IgD-negative memory B cell (primary cell): ENCODE measurements at regions not wholly inside any gene's neighbourhood (a gene's known extent, or its start where the extent isn't known, plus 50 kb on each side); places are given as distances from the start of the nearest gene placed in this dataset.

Experiments
- H3K27ac Mint-ChIP-seq, 3 donors: one replicate each; pipeline ENCODE4 v1.8.0; 2020 to 2022; ENCODE audit warnings: mild to moderate bottlenecking in 3 of 3, mixed read lengths in 3 of 3, moderate library complexity in 1 of 3
- H3K27me3 Mint-ChIP-seq: one replicate; pipeline ENCODE4 v1.8.0; 2021; ENCODE audit warnings: mixed read lengths
- H3K36me3 Mint-ChIP-seq: one replicate; pipeline ENCODE4 v1.8.0; 2020; ENCODE audit warnings: mild to moderate bottlenecking, mixed read lengths
- H3K4me1 Mint-ChIP-seq, 3 donors: one replicate each; pipeline ENCODE4 v1.8.0; 2020 to 2022; ENCODE audit warnings: mixed read lengths in 3 of 3, mild to moderate bottlenecking in 1 of 3
- H3K4me3 Mint-ChIP-seq, 4 donors: one replicate each; pipeline ENCODE4 v1.8.0; 2020 to 2022; ENCODE audit warnings: mild to moderate bottlenecking in 4 of 4, mixed read lengths in 4 of 4, moderate library complexity in 3 of 4
- H3K9me3 Mint-ChIP-seq, 3 donors: one replicate each; pipeline ENCODE4 v1.8.0; 2020 to 2021; ENCODE audit warnings: mixed read lengths in 3 of 3, mild to moderate bottlenecking in 1 of 3

DNA sequence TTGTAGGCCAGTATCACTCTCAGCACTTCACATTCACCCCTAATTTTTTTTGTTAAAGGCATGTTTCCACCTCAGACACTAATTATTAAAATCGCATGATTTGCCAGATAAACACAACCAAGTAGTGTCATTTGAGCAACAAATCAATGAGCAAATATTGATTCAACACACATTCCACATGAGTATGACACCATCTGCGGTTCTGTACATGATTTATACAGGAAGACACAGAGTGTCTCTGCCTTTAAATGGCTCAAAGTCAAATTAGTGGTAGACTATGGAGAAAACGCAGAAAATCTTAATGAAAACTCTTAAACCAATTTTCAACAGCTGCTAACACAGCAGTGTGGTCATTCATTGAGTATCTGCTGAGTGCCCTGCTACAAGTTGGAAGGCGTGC is 300.2 kb downstream of the SOX4 start:
- no peaks in the 10 kb centered on the region for H3K4me1 Mint-ChIP-seq
- H3K27me3 Mint-ChIP-seq, result peaks cover 2% of the 10 kb centered on the region
- peaks cover 0 to 5% (median 3%) of the 10 kb centered on the region in 3 donors for H3K9me3 Mint-ChIP-seq
- peaks cover 2% of the 10 kb centered on the region for H3K36me3 Mint-ChIP-seq
- H3K4me3 Mint-ChIP-seq, result no peak overlapping the region
- H3K27ac Mint-ChIP-seq, result no peak overlapping the region

DNA sequence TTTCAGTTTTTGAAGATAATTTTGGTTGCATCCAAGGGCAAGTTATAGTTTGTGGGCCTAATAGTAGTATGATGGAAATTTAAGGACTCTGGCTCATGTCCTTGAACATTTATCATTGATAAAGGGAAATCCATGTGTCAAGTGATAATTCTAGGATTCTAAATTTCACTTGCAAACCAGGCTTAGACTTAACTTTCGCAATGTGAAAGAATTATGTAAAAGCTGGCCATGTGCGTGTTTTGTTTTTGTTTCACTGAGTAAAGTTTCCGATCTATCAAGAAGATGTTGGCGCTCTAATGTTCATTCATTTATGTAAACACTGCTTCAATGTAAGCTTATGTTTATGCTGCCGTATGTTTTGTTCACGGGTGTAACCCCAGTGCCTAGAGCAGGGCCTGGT is 302.0 kb downstream of the SOX4 start:
- H3K27ac Mint-ChIP-seq, result no peak overlapping the region
- peaks cover 3 to 6% (median 3%) of the 10 kb centered on the region in 3 donors for H3K9me3 Mint-ChIP-seq
- H3K4me3 Mint-ChIP-seq, result no peak overlapping the region
- peaks cover 2% of the 10 kb centered on the region for H3K36me3 Mint-ChIP-seq
- H3K27me3 Mint-ChIP-seq, result peaks cover 2% of the 10 kb centered on the region
- no peaks in the 10 kb centered on the region for H3K4me1 Mint-ChIP-seq

DNA sequence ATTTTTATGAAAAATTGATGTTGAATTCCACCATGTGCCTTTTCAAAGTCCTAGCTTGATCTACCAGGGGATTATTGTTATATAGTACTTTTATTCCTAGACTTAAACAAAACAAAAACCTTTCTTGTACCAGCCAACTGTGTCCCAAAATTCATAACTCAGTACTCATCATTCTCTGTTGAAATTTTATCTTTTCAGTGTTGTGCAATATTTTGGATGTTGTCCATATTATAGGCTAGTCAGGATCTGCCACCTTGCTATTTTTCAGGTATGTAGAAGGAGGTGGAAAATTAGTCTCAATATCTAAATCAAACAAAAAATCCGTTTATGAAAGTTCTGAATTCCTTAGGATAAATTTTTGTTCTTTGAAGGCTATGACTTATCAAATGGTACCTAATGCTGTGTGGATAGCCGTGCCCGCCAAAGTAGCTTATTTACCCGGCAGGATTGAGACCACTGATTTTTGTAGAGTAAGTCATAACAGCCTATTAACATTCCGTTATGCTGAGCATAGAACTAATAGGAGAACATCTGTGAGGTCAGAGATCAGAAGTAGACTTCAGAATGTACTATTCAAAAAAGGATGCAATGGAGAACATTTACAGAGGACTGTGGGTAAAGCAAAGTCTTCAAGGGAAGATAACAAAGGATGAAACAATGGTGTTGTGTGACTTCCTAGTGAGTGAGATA is 304.7 kb downstream of the SOX4 start:
- Mint-ChIP-seq H3K4me1 (no peaks in the 10 kb centered on the region), H3K27me3 (peaks cover 2% of the 10 kb centered on the region), H3K4me3 (no peak overlapping the region), H3K9me3 (peaks cover 2 to 9% (median 3%) of the 10 kb centered on the region in 3 donors), H3K36me3 (peaks cover 2% of the 10 kb centered on the region), H3K27ac (no peak overlapping the region)

DNA sequence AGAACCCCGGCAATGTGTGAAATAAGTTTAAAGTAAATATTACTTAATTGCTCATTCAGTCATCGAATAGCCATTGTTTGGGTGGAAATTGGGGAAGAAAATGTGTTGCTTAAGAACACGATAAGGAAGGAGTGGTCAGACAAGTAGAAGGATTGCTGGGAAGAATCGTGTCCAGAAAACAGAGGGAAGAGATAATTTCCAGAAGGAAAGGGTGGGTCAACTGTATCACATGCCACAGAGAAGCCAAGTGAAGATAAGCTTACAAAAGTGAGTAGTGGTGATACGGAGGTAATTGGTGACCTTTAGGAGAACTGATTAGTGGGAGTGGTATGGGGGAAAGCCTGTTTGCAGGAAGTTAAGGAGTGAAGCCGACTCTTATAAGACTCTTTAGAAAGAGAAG is 306.2 kb downstream of the SOX4 start:
- no peak overlapping the region for H3K27ac Mint-ChIP-seq
- no peak overlapping the region for H3K4me3 Mint-ChIP-seq
- H3K36me3 Mint-ChIP-seq, result peaks cover 2% of the 10 kb centered on the region
- H3K4me1 Mint-ChIP-seq, result peaks cover 0 to 2% (median 0%) of the 10 kb centered on the region in 3 donors
- H3K9me3 Mint-ChIP-seq, result peaks cover 2 to 11% (median 2%) of the 10 kb centered on the region in 3 donors
- no peaks in the 10 kb centered on the region for H3K27me3 Mint-ChIP-seq

DNA sequence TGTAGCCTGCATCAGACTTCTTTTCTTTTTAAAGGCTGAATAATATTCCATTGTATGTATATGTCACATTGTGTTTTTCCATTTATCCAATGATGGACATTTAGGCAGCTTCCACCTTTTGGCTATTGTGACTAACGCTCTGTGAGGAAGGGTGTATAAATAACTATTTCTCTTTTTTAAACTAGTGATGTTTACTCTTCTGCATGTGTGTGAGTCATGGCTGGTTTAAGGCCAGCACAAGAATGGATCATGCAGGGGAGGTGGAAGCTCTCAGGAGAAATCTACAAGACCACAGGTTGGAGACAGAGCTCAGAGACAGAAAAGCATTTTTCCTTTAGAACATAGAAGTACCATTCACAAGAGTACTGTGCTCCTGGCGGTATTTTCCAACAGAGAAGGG is 307.2 kb downstream of the SOX4 start:
- H3K27ac Mint-ChIP-seq, result no peak overlapping the region
- H3K36me3 Mint-ChIP-seq, result peaks cover 2% of the 10 kb centered on the region
- no peaks in the 10 kb centered on the region for H3K27me3 Mint-ChIP-seq
- peaks cover 0 to 2% (median 0%) of the 10 kb centered on the region in 3 donors for H3K4me1 Mint-ChIP-seq
- peaks cover 2 to 11% (median 2%) of the 10 kb centered on the region in 3 donors for H3K9me3 Mint-ChIP-seq
- H3K4me3 Mint-ChIP-seq, result no peak overlapping the region

DNA sequence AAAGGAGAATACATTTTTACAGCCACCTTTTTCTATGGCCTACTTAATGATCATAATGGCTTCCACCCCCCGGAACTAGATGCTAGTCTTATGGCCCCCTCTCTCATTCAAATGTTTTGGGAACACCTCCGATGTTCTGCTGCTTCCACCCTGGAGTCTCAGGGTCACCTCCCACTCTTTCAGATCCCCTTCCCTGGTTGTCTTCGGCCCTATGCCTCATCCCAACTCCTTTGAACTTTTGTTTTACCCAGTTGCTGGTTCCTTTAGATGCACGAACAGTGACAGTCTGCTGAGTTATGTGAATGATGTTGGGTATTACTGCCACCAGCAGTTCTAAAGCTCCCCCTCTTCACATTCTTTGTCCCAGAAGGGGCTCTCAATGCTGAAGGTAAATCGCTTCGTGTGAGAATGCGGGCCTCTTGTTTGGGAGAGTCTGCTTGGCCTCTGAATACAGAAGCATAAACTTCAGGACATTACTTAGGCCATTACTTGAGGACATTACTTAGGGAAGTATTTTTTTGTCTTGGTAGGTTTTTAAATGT is 309.1 kb downstream of the SOX4 start:
- Mint-ChIP-seq H3K27me3 (no peaks in the 10 kb centered on the region), H3K9me3 (peaks cover 0 to 11% (median 2%) of the 10 kb centered on the region in 3 donors)

DNA sequence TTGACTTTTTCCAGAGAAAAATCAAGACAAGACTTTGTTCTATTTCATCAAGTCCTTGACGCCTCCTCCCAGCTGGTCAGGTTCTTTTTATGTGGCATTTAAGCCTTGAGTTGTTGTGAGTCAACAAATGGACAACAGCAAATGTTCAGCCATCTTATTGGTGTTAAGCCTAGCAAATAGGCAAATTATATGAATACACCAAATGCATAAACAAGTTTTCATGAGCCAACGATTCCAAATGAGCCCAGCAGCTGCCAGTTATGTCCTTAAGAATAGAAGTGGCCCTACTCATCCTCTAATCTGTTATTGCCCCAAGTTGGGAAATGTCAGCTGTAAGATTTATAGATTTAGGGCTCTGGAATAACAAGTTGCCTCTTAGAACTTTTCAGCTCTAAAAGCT is 312.0 kb downstream of the SOX4 start:
- no peaks in the 10 kb centered on the region for H3K27me3 Mint-ChIP-seq
- no peak overlapping the region for H3K27ac Mint-ChIP-seq
- H3K4me1 Mint-ChIP-seq, result peaks cover 0 to 2% (median 0%) of the 10 kb centered on the region in 3 donors
- no peaks in the 10 kb centered on the region for H3K36me3 Mint-ChIP-seq
- H3K9me3 Mint-ChIP-seq, result peaks cover 0 to 6% (median 2%) of the 10 kb centered on the region in 3 donors
- H3K4me3 Mint-ChIP-seq, result no peak overlapping the region

More for the DNA sequence above, 309.1 kb downstream of the SOX4 start:
- Mint-ChIP-seq H3K4me1 (peaks cover 0 to 2% (median 0%) of the 10 kb centered on the region in 3 donors), H3K27ac (no peak overlapping the region), H3K4me3 (no peak overlapping the region), H3K36me3 (no peaks in the 10 kb centered on the region)

DNA sequence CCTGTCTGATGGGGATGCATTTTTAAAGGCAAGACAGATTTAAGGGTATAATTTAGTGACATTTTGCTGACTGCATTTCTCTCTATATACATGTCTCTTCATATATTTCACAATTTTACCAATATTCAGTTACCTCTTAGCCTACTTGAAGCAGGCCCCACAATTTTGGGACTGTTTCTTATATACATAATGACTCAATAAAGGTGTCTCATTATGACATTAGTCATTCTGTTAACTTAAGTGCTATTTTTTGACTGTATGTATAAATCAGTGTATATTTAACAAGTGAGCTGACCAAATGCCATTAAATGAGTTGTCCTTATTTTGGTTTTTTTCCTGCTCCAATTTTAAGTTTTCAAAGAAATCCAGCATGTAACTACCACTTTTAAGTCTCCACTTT is 313.3 kb downstream of the SOX4 start:
- Mint-ChIP-seq H3K27ac (no peak overlapping the region), H3K4me3 (no peak overlapping the region), H3K27me3 (no peaks in the 10 kb centered on the region), H3K4me1 (peaks cover 0 to 2% (median 0%) of the 10 kb centered on the region in 3 donors), H3K36me3 (no peaks in the 10 kb centered on the region), H3K9me3 (peaks cover 0 to 3% (median 0%) of the 10 kb centered on the region in 3 donors)

DNA sequence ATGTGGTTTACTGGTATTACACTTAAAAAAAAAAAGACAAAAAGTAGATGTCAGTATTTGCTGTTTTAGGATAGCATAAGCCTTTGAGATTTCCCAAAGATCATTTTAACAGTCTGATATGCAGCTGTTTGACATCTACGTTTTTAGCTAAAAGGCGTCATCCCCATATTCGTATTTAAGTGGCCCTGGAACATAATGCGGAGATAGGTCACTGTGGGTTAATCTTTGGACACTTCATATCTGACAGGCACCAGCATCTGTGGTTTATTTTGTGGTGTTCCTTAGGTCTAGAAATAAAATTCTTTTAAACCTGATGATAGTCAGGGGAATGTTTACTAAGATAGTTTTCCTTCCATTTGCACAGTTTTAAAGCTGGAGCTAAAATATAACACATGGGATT is 313.7 kb downstream of the SOX4 start:
- Mint-ChIP-seq H3K36me3 (no peaks in the 10 kb centered on the region), H3K4me3 (no peak overlapping the region), H3K27ac (no peak overlapping the region), H3K4me1 (peaks cover 0 to 2% (median 0%) of the 10 kb centered on the region in 3 donors), H3K27me3 (no peaks in the 10 kb centered on the region), H3K9me3 (peaks cover 0 to 3% (median 0%) of the 10 kb centered on the region in 3 donors)

DNA sequence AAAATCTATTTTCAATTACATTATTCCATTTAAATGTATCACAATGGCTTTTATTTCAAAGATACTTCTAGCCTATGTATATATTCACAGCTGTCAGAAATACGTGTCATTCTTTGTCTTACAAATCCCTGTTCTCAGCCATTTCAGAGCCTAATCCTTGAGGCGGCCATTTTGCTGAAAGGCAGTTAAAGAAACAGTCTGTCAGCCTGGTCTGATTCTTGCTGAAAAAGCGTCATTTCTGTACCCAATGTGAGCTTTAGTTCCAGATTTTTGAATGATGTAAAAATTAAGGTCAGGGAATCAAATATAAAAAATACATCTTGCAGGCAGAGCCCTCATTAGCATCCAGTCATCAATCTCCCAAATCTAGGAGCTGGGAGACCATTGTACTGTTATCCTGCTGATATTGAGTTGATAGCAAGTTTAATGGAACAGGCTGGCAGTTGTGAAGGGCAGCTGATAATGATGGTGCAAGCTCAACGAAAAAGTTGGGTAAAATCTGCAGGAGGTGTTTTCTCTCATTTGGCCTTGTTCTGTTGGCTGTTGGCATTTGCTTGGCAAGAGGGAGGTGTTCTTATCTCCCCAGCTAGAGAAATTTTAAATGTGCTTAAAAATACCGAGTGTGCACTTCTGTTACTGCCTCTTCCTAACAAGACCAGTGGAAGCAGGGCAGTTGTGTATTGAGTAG is 314.8 kb downstream of the SOX4 start:
- H3K27ac Mint-ChIP-seq, result no peak overlapping the region
- peaks cover 0 to 2% (median 0%) of the 10 kb centered on the region in 3 donors for H3K4me1 Mint-ChIP-seq
- no peaks in the 10 kb centered on the region for H3K27me3 Mint-ChIP-seq
- H3K4me3 Mint-ChIP-seq, result no peak overlapping the region
- H3K36me3 Mint-ChIP-seq, result no peaks in the 10 kb centered on the region
- peaks cover 0 to 3% (median 0%) of the 10 kb centered on the region in 3 donors for H3K9me3 Mint-ChIP-seq

DNA sequence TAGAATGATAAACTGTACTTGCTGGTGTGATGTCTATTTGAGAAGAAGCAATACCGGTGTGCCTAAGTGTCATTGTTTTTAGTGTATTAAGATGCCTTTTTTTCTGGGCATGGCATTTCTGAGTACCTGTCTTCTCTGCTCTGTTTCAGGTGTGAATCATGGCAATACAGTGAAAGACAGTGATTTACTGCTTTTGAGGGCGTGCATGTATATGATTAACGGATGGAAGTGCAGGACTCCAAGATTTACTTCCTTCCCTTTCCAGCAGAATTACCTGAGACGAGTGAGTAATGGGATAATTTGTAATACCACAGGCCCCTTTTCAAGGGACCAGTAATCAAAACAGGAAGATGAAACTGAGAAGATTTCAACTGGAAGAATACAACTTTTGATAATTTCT is 315.8 kb downstream of the SOX4 start:
- no peaks in the 10 kb centered on the region for H3K27me3 Mint-ChIP-seq
- H3K4me1 Mint-ChIP-seq, result no peaks in the 10 kb centered on the region
- no peaks in the 10 kb centered on the region for H3K36me3 Mint-ChIP-seq
- no peak overlapping the region for H3K4me3 Mint-ChIP-seq
- no peak overlapping the region for H3K27ac Mint-ChIP-seq
- H3K9me3 Mint-ChIP-seq, result no peaks in the 10 kb centered on the region

DNA sequence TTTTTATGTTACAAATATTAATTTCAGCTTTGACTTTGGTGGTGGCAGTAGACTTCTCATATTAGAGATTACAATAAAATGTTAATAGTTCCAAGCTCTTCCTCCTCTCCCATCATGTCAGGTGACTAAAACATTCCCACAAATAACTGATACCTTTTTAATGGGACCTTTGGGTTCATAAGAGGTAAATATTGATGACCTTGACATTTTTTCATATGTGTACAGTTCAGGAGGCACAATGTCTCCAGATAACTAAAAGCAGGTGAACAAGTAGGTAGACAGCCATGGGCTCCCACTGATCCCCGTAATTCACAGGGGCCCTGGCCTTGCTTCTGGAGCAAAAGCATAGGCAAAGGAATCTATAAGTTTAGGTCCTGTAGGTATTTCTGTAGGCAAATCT is 317.7 kb downstream of the SOX4 start:
- H3K36me3 Mint-ChIP-seq, result no peaks in the 10 kb centered on the region
- no peak overlapping the region for H3K27ac Mint-ChIP-seq

DNA sequence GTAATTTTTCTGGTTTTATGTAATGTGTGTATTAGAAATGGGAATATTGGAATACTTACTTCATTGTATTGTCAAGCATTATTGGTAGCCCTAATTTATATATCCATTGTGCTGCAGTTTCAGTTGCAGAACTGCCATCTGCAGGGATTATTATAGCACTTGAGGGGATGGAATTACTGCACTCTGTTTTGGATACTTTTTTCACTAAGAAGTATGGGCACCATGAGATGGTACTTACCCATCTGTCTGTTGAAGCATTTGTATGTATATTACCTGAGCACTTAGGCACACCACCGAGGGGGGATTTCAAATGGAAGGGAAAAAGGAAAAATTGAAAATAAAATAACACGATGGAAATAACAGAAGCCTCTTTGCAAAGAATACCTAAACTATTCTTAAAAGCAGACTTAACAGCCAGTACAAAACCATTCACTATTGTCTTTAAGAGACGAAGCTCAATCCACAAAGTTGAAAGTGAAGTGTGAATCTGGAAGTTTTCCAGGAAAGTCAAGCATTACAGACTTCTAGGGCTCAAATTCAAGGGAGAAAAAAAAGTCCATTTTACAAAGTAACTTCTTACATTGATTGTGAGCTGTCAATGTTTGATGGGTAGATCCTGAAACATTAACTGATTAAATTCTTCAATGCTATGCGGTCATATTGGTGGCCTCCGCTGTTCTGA is 318.7 kb downstream of the SOX4 start:
- H3K4me3 Mint-ChIP-seq, result no peak overlapping the region
- no peaks in the 10 kb centered on the region for H3K36me3 Mint-ChIP-seq
- H3K4me1 Mint-ChIP-seq, result peaks cover 0 to 4% (median 0%) of the 10 kb centered on the region in 3 donors
- H3K27ac Mint-ChIP-seq, result no peak overlapping the region
- peaks cover 2% of the 10 kb centered on the region for H3K27me3 Mint-ChIP-seq
- H3K9me3 Mint-ChIP-seq, result no peaks in the 10 kb centered on the region

More for the DNA sequence above, 317.7 kb downstream of the SOX4 start:
- Mint-ChIP-seq H3K27me3 (no peaks in the 10 kb centered on the region), H3K4me1 (peaks cover 0 to 4% (median 0%) of the 10 kb centered on the region in 3 donors), H3K9me3 (no peaks in the 10 kb centered on the region), H3K4me3 (no peak overlapping the region)

DNA sequence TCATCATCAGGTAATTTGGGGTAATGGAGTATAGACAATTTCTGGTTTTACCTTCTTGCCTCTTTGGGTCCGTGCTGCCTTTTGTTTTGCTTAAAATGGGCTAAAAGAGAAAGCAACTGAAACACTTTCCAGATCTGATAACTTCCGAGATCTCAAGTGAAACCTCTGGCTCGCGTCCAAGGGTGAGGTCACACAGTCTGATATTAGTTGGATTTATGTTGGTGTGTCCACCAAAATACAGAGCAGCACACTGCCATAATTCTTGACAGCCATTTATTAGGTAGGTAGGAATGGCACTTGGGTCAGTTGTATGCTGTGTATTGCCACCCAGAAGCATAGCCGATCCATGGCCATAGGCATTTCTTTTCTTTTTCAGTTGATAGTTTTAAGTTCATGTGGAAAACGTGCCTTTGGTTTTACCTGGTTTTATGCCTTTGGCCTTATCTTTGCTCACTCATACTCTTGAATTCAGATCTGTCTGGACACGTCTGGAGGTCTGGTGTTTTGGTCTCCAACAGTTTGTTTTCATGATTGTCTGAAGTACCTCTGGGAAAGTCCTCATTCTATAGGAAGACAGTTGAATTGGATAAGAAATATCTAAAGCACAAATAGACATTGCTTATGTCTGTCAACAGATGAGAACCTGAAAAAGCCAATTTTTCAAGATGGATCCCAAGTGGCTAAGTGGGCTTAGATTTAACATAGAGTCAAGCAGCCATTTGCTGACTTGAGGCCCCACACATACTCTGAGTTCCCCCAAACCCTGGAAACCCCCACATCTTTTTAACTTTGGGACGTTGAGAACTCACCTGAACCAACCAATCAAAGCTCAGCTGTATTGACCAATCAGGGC is 320.8 kb downstream of the SOX4 start:
- Mint-ChIP-seq H3K9me3 (no peaks in the 10 kb centered on the region), H3K4me1 (peaks cover 0 to 4% (median 0%) of the 10 kb centered on the region in 3 donors), H3K36me3 (no peaks in the 10 kb centered on the region), H3K27me3 (peaks cover 4% of the 10 kb centered on the region), H3K4me3 (no peak overlapping the region), H3K27ac (no peak overlapping the region)
